Lung (tissue), 11 donors: ENCODE measurements at regions not wholly inside any gene's neighbourhood (a gene's known extent, or its start where the extent isn't known, plus 50 kb on each side); places are given as distances from the start of the nearest gene placed in this dataset.

Experiments used
- ATAC-seq: fragments of 200-7000 bp; cut with Tn5 transposase; one replicate; pipeline ENCODE4 v1.9.1; 2020; ENCODE audit warnings: moderate number of reproducible peaks; ENCODE audit not compliant: insufficient read depth, low FRiP score
- DNase-seq, 3 donors: peaks; one replicate each; pipeline ENCODE4 v3.0.0-alpha.2; 2013 to 2017
- H3K27ac ChIP-seq, 2 donors: one replicate each; pipeline ENCODE4 v1.5.1; 2013; ENCODE audit warnings: mild to moderate bottlenecking in 2 of 2, moderate library complexity in 2 of 2, control low read depth in 1 of 2, inconsistent platforms in 1 of 2, low read depth in 1 of 2, low read length in 1 of 2
- H3K27me3 ChIP-seq, 3 donors: one replicate each; pipeline ENCODE4 v1.5.1; 2013; ENCODE audit warnings: low read length in 2 of 3; ENCODE audit not compliant: control insufficient read depth in 3 of 3, insufficient read depth in 3 of 3
- H3K36me3 ChIP-seq, 4 donors: one replicate each; pipeline ENCODE4 v1.5.1; 2013; ENCODE audit warnings: low read length in 4 of 4, mild to moderate bottlenecking in 1 of 4, moderate library complexity in 1 of 4; ENCODE audit not compliant: control insufficient read depth in 4 of 4, insufficient read depth in 4 of 4
- H3K4me1 ChIP-seq, 5 donors: one replicate each; pipeline ENCODE4 v1.5.1; 2013; ENCODE audit warnings: low read length in 5 of 5, mild to moderate bottlenecking in 2 of 5, moderate library complexity in 1 of 5; ENCODE audit not compliant: control insufficient read depth in 5 of 5, insufficient read depth in 5 of 5
- H3K4me3 ChIP-seq: one replicate; pipeline ENCODE4 v1.5.1; 2013; ENCODE audit warnings: mild to moderate bottlenecking, control low read depth, moderate library complexity
- H3K9ac ChIP-seq, 2 donors: one replicate each; pipeline ENCODE4 v1.5.1; 2013; ENCODE audit warnings: low read length in 2 of 2, control low read depth in 1 of 2; ENCODE audit not compliant: insufficient read depth in 1 of 2
- H3K9me3 ChIP-seq, 4 donors: one replicate each; pipeline ENCODE4 v1.5.1; 2013; ENCODE audit warnings: low read length in 3 of 4, mild to moderate bottlenecking in 1 of 4, moderate library complexity in 1 of 4; ENCODE audit not compliant: control insufficient read depth in 4 of 4, insufficient read depth in 3 of 4
- WGBS, 2 donors: extraction: QIAGEN DNeasy Blood & Tissue Kit; methylation state at CpG; one replicate each; pipeline ENCODE4 v1.1.7; 2013; 5-methylcytosine and 5-hydroxymethylcytosine counted together
- TF ChIP-seq, protein P1 (sequence below): IDR thresholded peaks from 2 replicates; pipeline ENCODE4 v1.5.1; 2012; ENCODE audit warnings: mild to moderate bottlenecking; ENCODE audit errors: control extremely low read depth, extremely low read depth
- donor health status: control.
- donor health status: control.
- donor health status: Bipolar disorder and iron deficiency.
- donor health status: healthy.
- donor health status: DM: yes; HTN: yes; CAD: no.

DNA sequence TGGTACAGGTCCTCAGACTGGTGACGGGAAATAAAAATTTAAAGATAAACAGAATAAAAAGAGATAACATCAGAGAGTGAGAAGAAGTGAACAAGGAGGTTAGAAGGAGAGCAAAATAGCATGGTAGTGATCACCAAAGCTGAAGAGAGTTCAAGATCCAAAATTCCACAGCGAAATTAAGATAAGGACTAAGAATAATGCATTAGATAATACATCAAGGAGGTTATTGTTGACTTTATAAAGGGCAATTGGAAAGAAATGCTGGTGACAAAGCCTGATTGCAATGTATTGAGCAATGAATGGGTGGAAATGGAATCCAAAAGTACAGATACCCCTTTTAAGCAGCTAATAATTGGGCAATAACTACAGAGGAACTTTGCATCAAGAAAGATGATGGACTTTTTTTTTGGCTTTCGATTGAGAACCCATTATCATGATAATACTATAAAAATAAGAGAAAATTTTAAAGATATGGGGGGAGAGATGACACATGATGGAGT lies 101.6 kb upstream of the MAP9 start:
- ATAC-seq (no peak), DNase-seq (no peak)
- Histone ChIP-seq H3K27ac (no peak overlapping the region), H3K27me3 (no peaks in the 10 kb centered on the region), H3K9ac (no peak overlapping the region), H3K36me3 (no peaks in the 10 kb centered on the region), H3K4me1 (no peaks in the 10 kb centered on the region), H3K4me3 (no peak overlapping the region), H3K9me3 (no peaks in the 10 kb centered on the region)
- TF ChIP-seq, protein P1, sequence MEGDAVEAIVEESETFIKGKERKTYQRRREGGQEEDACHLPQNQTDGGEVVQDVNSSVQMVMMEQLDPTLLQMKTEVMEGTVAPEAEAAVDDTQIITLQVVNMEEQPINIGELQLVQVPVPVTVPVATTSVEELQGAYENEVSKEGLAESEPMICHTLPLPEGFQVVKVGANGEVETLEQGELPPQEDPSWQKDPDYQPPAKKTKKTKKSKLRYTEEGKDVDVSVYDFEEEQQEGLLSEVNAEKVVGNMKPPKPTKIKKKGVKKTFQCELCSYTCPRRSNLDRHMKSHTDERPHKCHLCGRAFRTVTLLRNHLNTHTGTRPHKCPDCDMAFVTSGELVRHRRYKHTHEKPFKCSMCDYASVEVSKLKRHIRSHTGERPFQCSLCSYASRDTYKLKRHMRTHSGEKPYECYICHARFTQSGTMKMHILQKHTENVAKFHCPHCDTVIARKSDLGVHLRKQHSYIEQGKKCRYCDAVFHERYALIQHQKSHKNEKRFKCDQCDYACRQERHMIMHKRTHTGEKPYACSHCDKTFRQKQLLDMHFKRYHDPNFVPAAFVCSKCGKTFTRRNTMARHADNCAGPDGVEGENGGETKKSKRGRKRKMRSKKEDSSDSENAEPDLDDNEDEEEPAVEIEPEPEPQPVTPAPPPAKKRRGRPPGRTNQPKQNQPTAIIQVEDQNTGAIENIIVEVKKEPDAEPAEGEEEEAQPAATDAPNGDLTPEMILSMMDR, result no peak
- WGBS, 2 donors, result 78 to 87% methylated on average over 3 of the region's 3 CpGs

DNA sequence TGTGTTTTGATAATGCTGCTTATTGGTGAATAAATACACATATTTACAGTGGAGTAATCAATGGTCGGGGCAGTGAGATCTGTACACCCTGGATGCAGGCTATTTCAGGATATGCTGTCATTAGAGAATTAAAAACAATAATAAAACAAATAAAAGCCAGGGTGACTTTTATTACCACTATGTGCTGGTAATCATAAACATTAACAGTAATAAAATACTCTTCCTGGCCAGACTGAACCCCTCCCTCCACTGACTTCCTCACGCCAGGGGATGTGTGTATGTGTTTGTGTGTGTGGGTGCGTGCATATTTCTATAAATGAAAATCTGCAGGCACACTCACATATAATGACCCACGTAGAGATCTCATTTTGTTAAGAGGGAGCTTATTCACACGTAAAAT lies 98.0 kb upstream of the MAP9 start:
- H3K9ac ChIP-seq, result no peak overlapping the region
- H3K9me3 ChIP-seq, result no peaks in the 10 kb centered on the region
- no peak overlapping the region for H3K4me3 ChIP-seq
- no peaks in the 10 kb centered on the region for H3K27me3 ChIP-seq
- WGBS, 2 donors, result 70 to 78% methylated on average over 5 of the region's 5 CpGs
- no peak overlapping the region for H3K27ac ChIP-seq
- H3K36me3 ChIP-seq, result no peaks in the 10 kb centered on the region
- TF ChIP-seq, protein P1, result no peak
- DNase-seq, result no peak
- H3K4me1 ChIP-seq, result no peaks in the 10 kb centered on the region
- no peak for ATAC-seq

DNA sequence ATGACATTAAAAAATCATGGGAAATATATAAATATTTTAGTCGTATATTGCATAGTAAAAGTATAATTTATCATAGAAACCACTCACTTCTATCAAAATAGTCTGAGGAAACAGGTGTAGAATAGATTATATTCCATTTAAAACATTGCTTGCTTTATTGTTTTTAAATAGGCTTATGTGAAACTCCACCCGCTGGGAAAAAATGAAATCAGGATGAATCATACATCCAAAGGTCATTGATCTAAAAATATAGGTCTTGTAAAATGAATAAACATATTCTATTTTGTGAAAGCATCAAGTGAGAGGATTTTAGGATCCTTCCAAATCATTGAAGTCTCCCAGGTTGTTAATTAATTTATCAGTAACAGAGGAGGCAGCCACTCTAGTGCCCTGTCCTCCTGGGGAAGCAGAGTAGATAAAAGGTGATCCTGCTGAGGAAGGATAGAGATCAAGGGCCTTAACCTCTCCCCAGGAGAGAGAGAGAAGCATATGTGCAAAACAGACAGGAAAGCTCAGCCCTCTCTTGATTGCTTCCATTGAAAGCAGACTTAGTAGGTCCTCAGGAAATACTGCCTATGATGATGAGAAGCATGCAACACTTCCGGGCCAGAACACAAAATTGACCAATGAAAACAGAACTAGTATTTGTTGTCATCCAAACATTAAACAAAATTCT lies 96.8 kb upstream of the MAP9 start:
- H3K27me3 ChIP-seq, result no peaks in the 10 kb centered on the region
- H3K27ac ChIP-seq, result no peak overlapping the region
- no peak overlapping the region for H3K4me3 ChIP-seq
- TF ChIP-seq, protein P1, result no peak
- DNase-seq (no peak), ATAC-seq (no peak)
- H3K36me3 ChIP-seq, result no peaks in the 10 kb centered on the region
- H3K4me1 ChIP-seq, result no peaks in the 10 kb centered on the region
- no peak overlapping the region for H3K9ac ChIP-seq
- 63 to 67% methylated on average over 3 of the region's 3 CpGs for WGBS, 2 donors
- H3K9me3 ChIP-seq, result no peaks in the 10 kb centered on the region

DNA sequence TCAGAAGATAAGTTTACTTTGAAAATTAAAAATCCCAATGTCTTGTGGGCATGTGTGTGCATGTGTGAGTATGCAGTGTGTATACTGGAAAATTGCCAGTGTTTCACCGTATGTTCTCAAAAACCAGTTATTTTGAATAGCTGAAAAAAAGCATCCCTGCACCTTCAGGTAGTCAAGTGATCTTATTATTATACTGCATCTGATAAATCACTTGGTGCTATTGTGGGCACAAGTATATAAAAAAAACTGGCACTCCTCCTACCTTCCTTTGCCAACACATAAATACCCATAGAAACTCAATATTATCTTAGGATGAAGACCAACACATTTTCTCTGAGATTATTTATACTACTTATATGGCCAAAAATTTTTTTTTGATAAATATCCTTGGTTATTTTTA lies 91.5 kb upstream of the MAP9 start:
- H3K9me3 ChIP-seq, result no peaks in the 10 kb centered on the region
- H3K4me3 ChIP-seq, result no peak overlapping the region
- TF ChIP-seq, protein P1, result no peak
- ATAC-seq (no peak), DNase-seq (no peak)
- WGBS, 2 donors, result 88 to 89% methylated on average over 1 of the region's 1 CpG
- H3K27ac ChIP-seq, result no peak overlapping the region
- no peaks in the 10 kb centered on the region for H3K36me3 ChIP-seq
- no peak overlapping the region for H3K9ac ChIP-seq
- no peaks in the 10 kb centered on the region for H3K27me3 ChIP-seq
- H3K4me1 ChIP-seq, result peaks cover 0 to 3% (median 0%) of the 10 kb centered on the region in 5 donors
